MM.1S (cell line): ENCODE measurements at regions not wholly inside any gene's neighbourhood (a gene's known extent, or its start where the extent isn't known, plus 50 kb on each side); places are given as distances from the start of the nearest gene placed in this dataset.
"Not testable (repeated sequence)": the region's sequence is repeated elsewhere in the genome, so short reads cannot be mapped to it uniquely, and the experiment has no call there.

Experiments
- DNase-seq: peaks from one replicate; pipeline ENCODE4 v3.0.0-alpha.2; 2015
- H2AFZ ChIP-seq: fragments of 300-600 bp; sonication (generic); 2 replicates; pipeline ENCODE4 v1.6.0; 2016; ENCODE audit warnings: antibody characterized with exemption, low read length
- H3F3A ChIP-seq: fragments of 300-600 bp; sonication (generic); 2 replicates; pipeline ENCODE4 v1.6.1; 2016; ENCODE audit warnings: mild to moderate bottlenecking, antibody characterized with exemption, low read length, moderate library complexity, mixed read lengths; ENCODE audit not compliant: insufficient read depth
- H3K27ac ChIP-seq: fragments of 300-600 bp; sonication (generic); 2 replicates; pipeline ENCODE4 v1.5.1; 2016; ENCODE audit warnings: mild to moderate bottlenecking, low read length
- H3K27me3 ChIP-seq: fragments of 300-600 bp; sonication (generic); replicated peaks from 2 replicates; pipeline ENCODE4 v1.6.0; 2016; ENCODE audit warnings: low read length; ENCODE audit not compliant: insufficient read depth
- H3K36me3 ChIP-seq: fragments of 300-600 bp; sonication (generic); replicated peaks from 2 replicates; pipeline ENCODE4 v1.6.1; 2016; ENCODE audit warnings: mild to moderate bottlenecking, low read length, mixed read lengths; ENCODE audit not compliant: insufficient read depth
- H3K4me1 ChIP-seq: fragments of 300-600 bp; sonication (generic); 2 replicates; pipeline ENCODE4 v1.6.1; 2016; ENCODE audit warnings: low read length, mixed read lengths
- H3K4me2 ChIP-seq: fragments of 300-600 bp; sonication (generic); 2 replicates; pipeline ENCODE4 v1.6.0; 2016; ENCODE audit warnings: low read depth, low read length
- H3K4me3 ChIP-seq: fragments of 300-600 bp; sonication (generic); 2 replicates; pipeline ENCODE4 v1.5.1; 2016; ENCODE audit warnings: low read length, mixed read lengths
- H3K79me2 ChIP-seq: fragments of 300-600 bp; sonication (generic); 2 replicates; pipeline ENCODE4 v1.6.1; 2016; ENCODE audit warnings: mixed run types, low read length, mixed read lengths
- H3K9ac ChIP-seq: fragments of 300-600 bp; sonication (generic); 2 replicates; pipeline ENCODE4 v1.6.1; 2016; ENCODE audit warnings: low read length, mixed read lengths
- H3K9me2 ChIP-seq: fragments of 300-600 bp; sonication (generic); replicated peaks from 2 replicates; pipeline ENCODE4 v1.6.1; 2016; ENCODE audit warnings: mild to moderate bottlenecking, low read length, mixed read lengths; ENCODE audit not compliant: insufficient read depth
- H3K9me3 ChIP-seq: fragments of 300-600 bp; sonication (generic); replicated peaks from 2 replicates; pipeline ENCODE4 v1.6.1; 2016; ENCODE audit warnings: mild to moderate bottlenecking, low read length, mixed read lengths; ENCODE audit not compliant: insufficient read depth
- H4K20me1 ChIP-seq: fragments of 300-600 bp; sonication (generic); 2 replicates; pipeline ENCODE4 v1.6.1; 2016; ENCODE audit warnings: mild to moderate bottlenecking, low read length, moderate library complexity, mixed read lengths; ENCODE audit not compliant: insufficient read depth
- CTCF ChIP-seq: fragments of 300-600 bp; sonication (generic); IDR thresholded peaks from 2 replicates; pipeline ENCODE4 v1.5.1; 2016; ENCODE audit warnings: antibody characterized with exemption, low read length, mixed read lengths
- EZH2 ChIP-seq: fragments of 300-600 bp; sonication (generic); optimal IDR thresholded peaks from 2 replicates; pipeline ENCODE3; 2017; ENCODE audit warnings: low read depth, mild to moderate bottlenecking, antibody characterized with exemption, low read length, mixed read lengths
- EZH2phosphoT487 ChIP-seq: fragments of 300-600 bp; sonication (generic); IDR thresholded peaks from 2 replicates; pipeline ENCODE4 v1.6.1; 2018; ENCODE audit warnings: antibody characterized with exemption, low read length

GRCh38 chr7:81383846-81384245 is 386.0 kb downstream of the HGF start:
- Histone ChIP-seq H3K9ac (no peak overlapping the region), H2AFZ (no peak overlapping the region), H3K27me3 (no peaks in the 10 kb centered on the region), H3K9me2 (no peaks in the 10 kb centered on the region), H3K4me2 (no peak overlapping the region), H3K9me3 (no peaks in the 10 kb centered on the region), H4K20me1 (no peaks in the 10 kb centered on the region), H3K79me2 (no peaks in the 10 kb centered on the region), H3K36me3 (no peaks in the 10 kb centered on the region), H3K4me3 (no peak overlapping the region), H3K4me1 (no peaks in the 10 kb centered on the region), H3F3A (no peaks in the 10 kb centered on the region), H3K27ac (no peak overlapping the region)
- DNase-seq, result no peak
- TF ChIP-seq EZH2 (no peak), EZH2phosphoT487 (no peak), CTCF (no peak)

GRCh38 chr7:81374641-81375040 is 395.2 kb downstream of the HGF start:
- not testable (repeated sequence) for H2AFZ ChIP-seq, H3K9me3 ChIP-seq, H3K79me2 ChIP-seq, H3K27ac ChIP-seq, DNase-seq, H3F3A ChIP-seq, H3K36me3 ChIP-seq, H3K4me1 ChIP-seq, H3K4me2 ChIP-seq, H3K27me3 ChIP-seq, H4K20me1 ChIP-seq, H3K9ac ChIP-seq, H3K9me2 ChIP-seq, H3K4me3 ChIP-seq

- H3K9ac ChIP-seq, result no peak overlapping the region
- no peaks in the 10 kb centered on the region for H3K9me2 ChIP-seq
- no peaks in the 10 kb centered on the region for H3K9me3 ChIP-seq
- no peaks in the 10 kb centered on the region for H3K27me3 ChIP-seq
- H3K4me2 ChIP-seq, result no peak overlapping the region
- H3K27ac ChIP-seq, result no peak overlapping the region
- H3K4me3 ChIP-seq, result no peak overlapping the region
- no peak for DNase-seq
- H3K4me1 ChIP-seq, result no peaks in the 10 kb centered on the region
- H3K36me3 ChIP-seq, result no peaks in the 10 kb centered on the region
- H2AFZ ChIP-seq, result no peak overlapping the region
- no peaks in the 10 kb centered on the region for H3K79me2 ChIP-seq
- no peak for TF ChIP-seq EZH2
- no peak for TF ChIP-seq CTCF
- TF ChIP-seq EZH2phosphoT487, result no peak
- H3F3A ChIP-seq, result no peaks in the 10 kb centered on the region
- no peaks in the 10 kb centered on the region for H4K20me1 ChIP-seq
These were observed 399.0 kb downstream of the HGF start for GRCh38 chr7:81370822-81371221.

GRCh38 chr7:81367326-81367931 is 402.4 kb downstream of the HGF start:
- no peaks in the 10 kb centered on the region for H3K27me3 ChIP-seq
- H3K9me3 ChIP-seq, result no peaks in the 10 kb centered on the region
- H4K20me1 ChIP-seq, result no peaks in the 10 kb centered on the region
- H3K9me2 ChIP-seq, result no peaks in the 10 kb centered on the region
- H2AFZ ChIP-seq, result no peak overlapping the region
- DNase-seq, result no peak
- no peak overlapping the region for H3K4me3 ChIP-seq
- no peak overlapping the region for H3K9ac ChIP-seq
- no peaks in the 10 kb centered on the region for H3F3A ChIP-seq
- H3K36me3 ChIP-seq, result no peaks in the 10 kb centered on the region
- TF ChIP-seq EZH2phosphoT487 (no peak), CTCF (no peak), EZH2 (no peak)
- no peak overlapping the region for H3K4me2 ChIP-seq
- H3K4me1 ChIP-seq, result no peaks in the 10 kb centered on the region
- H3K27ac ChIP-seq, result no peak overlapping the region
- H3K79me2 ChIP-seq, result no peaks in the 10 kb centered on the region
